Panc1 (cell line): ENCODE measurements at regions not wholly inside any gene's neighbourhood (a gene's known extent, or its start where the extent isn't known, plus 50 kb on each side); places are given as distances from the start of the nearest gene placed in this dataset.
A peak's percentile ranks its signal among the peaks of the same experiment; 100 is the strongest.

Source experiments
- ATAC-seq: fragments of 200-7000 bp; cut with Tn5 transposase; 2 replicates; pipeline ENCODE4 v1.9.1; 2020; ENCODE audit warnings: mild to moderate bottlenecking, moderate library complexity
- BruUV-seq: library from RNA; stranded (reverse); fragments of 400-500 nt; replicated peaks from 2 replicates; lab custom pipeline; 2021; lab: Mats Ljungman, UMichigan
- CTCF ChIA-PET: fragments of 300-600 bp; sonication (Branson Sonifier 250); formaldehyde crosslinking; loops from one replicate; lab custom pipeline; 2022; ENCODE audit warnings: antibody characterized with exemption; lab: Charles Lee
- POLR2A ChIA-PET: fragments of 300-600 bp; sonication (Branson Sonifier 250); formaldehyde crosslinking; loops from one replicate; lab custom pipeline; 2022; ENCODE audit warnings: antibody characterized with exemption; lab: Charles Lee
- DNase-seq: peaks from one replicate; pipeline ENCODE4 v3.0.0-alpha.2; 2010; ENCODE audit warnings: low read depth, low spot score
- H3K27ac ChIP-seq: 2 replicates; pipeline ENCODE4 v1.5.1; 2011; ENCODE audit warnings: mild to moderate bottlenecking, low read length, inconsistent platforms
- H3K27me3 ChIP-seq: fragments of 200-500 bp; sonication (Bioruptor generic); 2 replicates; pipeline ENCODE4 v1.6.0; 2014; ENCODE audit warnings: low read length, inconsistent platforms; ENCODE audit not compliant: control insufficient read depth, insufficient read depth
- H3K36me3 ChIP-seq: fragments of 200-500 bp; sonication (Bioruptor generic); 2 replicates; pipeline ENCODE4 v1.5.1; 2014; ENCODE audit warnings: inconsistent platforms, mild to moderate bottlenecking, low read length, moderate library complexity; ENCODE audit not compliant: control insufficient read depth, insufficient read depth
- H3K4me1 ChIP-seq: 2 replicates; pipeline ENCODE4 v1.5.1; 2011; ENCODE audit warnings: inconsistent platforms, mild to moderate bottlenecking, low read length, moderate library complexity; ENCODE audit not compliant: control insufficient read depth, insufficient read depth
- H3K4me3 ChIP-seq, 2 experiments: 2 replicates each; pipeline ENCODE4 v1.5.1; 2011 to 2012; ENCODE audit warnings: low read depth in 2 of 2, low read length in 2 of 2, mild to moderate bottlenecking in 2 of 2, inconsistent platforms in 1 of 2, moderate library complexity in 1 of 2
- H3K9me3 ChIP-seq: fragments of 200-500 bp; sonication (Bioruptor generic); 2 replicates; pipeline ENCODE4 v1.5.1; 2014; ENCODE audit warnings: low read depth, mild to moderate bottlenecking, inconsistent platforms, low read length, moderate library complexity; ENCODE audit not compliant: control insufficient read depth, insufficient read depth
- POLR2AphosphoS5 ChIP-seq: IDR thresholded peaks from 2 replicates; pipeline ENCODE4 v1.6.1; 2012; ENCODE audit warnings: mild to moderate bottlenecking, low read depth, low read length, moderate library complexity
- SIN3A ChIP-seq: IDR thresholded peaks from 2 replicates; pipeline ENCODE4 v1.6.1; 2012; ENCODE audit warnings: low read depth, mild to moderate bottlenecking, low read length, moderate library complexity, borderline replicate concordance; ENCODE audit not compliant: insufficient read depth
- TCF7L2 ChIP-seq: IDR thresholded peaks from 2 replicates; pipeline ENCODE4 v1.6.1; 2011; ENCODE audit warnings: mild to moderate bottlenecking, low read depth, low read length, inconsistent platforms
- in situ Hi-C: cut with HindIII; loops from 2 replicates; pipeline ENCODE4 v1.10.0; 2016; ENCODE audit warnings: low sequenced_read_pairs, low pct_unique_long_range_greater_than_20kb
- intact Hi-C: fragments of 100-400 bp; cut with micrococcal nuclease; formaldehyde crosslinking; loops from one replicate; pipeline ENCODE4 v1.10.0; 2022; ENCODE audit not compliant: unreplicated experiment
- TF ChIP-seq, protein P1 (sequence below): fragments of 450-650 bp; IDR thresholded peaks from 2 replicates; pipeline ENCODE4 v1.5.1; 2017; ENCODE audit warnings: mild to moderate bottlenecking
- TF ChIP-seq, protein P2 (sequence below), 2 experiments: IDR thresholded peaks; 2 replicates each; pipeline ENCODE4 v1.6.1; 2011 to 2012; ENCODE audit warnings: low read depth in 2 of 2, control low read depth in 1 of 2, low read length in 1 of 2, mild to moderate bottlenecking in 1 of 2, moderate library complexity in 1 of 2; ENCODE audit not compliant: insufficient read depth in 1 of 2

DNA sequence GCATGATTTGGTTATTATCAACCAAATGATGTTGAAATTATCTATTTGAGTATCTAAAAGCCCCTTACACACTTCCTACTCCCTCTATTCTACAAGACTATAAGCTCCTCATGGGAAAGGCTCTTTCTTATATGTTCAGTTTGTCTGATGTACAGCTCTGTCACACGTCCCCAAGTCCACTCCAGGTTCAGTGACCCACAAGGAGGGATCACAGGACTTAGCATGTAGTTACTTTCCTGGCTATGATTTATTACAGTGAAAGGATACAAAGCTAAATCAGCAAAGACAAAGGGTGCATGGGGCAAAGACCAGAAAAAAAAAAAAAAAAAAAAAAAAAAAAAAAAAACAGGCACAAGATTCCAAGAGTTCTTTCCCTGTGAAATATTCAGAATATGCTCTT lies 125.6 kb upstream of the TMEM106B start:
- CTCF ChIA-PET = interaction anchor here (0.6 kb wide), 1 partner anchor 135 kb away, joined by 11 read pairs; no protein-coding TSS in a partner anchor
- POLR2A ChIA-PET = interaction anchor here (0.7 kb wide), 1 partner anchor 229 kb away, joined by 3 read pairs; no protein-coding TSS in a partner anchor
- Histone ChIP-seq H3K27me3 (no peaks in the 10 kb centered on the region), H3K4me3 (no peak overlapping the region), H3K4me1 (no peaks in the 10 kb centered on the region), H3K36me3 (no peaks in the 10 kb centered on the region), H3K9me3 (peaks cover 13% of the 10 kb centered on the region), H3K27ac (no peak overlapping the region)
- in situ Hi-C loops (no loop called here), intact Hi-C loops (no loop called here)
- no TSS peak for BruUV-seq
- DNase-seq (no peak), ATAC-seq (no peak)
- TF ChIP-seq SIN3A (no peak), TCF7L2 (no peak), POLR2AphosphoS5 (no peak)
- TF ChIP-seq, protein P1, sequence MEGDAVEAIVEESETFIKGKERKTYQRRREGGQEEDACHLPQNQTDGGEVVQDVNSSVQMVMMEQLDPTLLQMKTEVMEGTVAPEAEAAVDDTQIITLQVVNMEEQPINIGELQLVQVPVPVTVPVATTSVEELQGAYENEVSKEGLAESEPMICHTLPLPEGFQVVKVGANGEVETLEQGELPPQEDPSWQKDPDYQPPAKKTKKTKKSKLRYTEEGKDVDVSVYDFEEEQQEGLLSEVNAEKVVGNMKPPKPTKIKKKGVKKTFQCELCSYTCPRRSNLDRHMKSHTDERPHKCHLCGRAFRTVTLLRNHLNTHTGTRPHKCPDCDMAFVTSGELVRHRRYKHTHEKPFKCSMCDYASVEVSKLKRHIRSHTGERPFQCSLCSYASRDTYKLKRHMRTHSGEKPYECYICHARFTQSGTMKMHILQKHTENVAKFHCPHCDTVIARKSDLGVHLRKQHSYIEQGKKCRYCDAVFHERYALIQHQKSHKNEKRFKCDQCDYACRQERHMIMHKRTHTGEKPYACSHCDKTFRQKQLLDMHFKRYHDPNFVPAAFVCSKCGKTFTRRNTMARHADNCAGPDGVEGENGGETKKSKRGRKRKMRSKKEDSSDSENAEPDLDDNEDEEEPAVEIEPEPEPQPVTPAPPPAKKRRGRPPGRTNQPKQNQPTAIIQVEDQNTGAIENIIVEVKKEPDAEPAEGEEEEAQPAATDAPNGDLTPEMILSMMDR = no peak
- TF ChIP-seq, protein P2, sequence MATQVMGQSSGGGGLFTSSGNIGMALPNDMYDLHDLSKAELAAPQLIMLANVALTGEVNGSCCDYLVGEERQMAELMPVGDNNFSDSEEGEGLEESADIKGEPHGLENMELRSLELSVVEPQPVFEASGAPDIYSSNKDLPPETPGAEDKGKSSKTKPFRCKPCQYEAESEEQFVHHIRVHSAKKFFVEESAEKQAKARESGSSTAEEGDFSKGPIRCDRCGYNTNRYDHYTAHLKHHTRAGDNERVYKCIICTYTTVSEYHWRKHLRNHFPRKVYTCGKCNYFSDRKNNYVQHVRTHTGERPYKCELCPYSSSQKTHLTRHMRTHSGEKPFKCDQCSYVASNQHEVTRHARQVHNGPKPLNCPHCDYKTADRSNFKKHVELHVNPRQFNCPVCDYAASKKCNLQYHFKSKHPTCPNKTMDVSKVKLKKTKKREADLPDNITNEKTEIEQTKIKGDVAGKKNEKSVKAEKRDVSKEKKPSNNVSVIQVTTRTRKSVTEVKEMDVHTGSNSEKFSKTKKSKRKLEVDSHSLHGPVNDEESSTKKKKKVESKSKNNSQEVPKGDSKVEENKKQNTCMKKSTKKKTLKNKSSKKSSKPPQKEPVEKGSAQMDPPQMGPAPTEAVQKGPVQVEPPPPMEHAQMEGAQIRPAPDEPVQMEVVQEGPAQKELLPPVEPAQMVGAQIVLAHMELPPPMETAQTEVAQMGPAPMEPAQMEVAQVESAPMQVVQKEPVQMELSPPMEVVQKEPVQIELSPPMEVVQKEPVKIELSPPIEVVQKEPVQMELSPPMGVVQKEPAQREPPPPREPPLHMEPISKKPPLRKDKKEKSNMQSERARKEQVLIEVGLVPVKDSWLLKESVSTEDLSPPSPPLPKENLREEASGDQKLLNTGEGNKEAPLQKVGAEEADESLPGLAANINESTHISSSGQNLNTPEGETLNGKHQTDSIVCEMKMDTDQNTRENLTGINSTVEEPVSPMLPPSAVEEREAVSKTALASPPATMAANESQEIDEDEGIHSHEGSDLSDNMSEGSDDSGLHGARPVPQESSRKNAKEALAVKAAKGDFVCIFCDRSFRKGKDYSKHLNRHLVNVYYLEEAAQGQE (IDR thresholded peaks at IDR 0.05; ENCODE audit: insufficient read depth in 1 of 2, low read depth in 2 of 2, low read length in 1 of 2) = no peak

DNA sequence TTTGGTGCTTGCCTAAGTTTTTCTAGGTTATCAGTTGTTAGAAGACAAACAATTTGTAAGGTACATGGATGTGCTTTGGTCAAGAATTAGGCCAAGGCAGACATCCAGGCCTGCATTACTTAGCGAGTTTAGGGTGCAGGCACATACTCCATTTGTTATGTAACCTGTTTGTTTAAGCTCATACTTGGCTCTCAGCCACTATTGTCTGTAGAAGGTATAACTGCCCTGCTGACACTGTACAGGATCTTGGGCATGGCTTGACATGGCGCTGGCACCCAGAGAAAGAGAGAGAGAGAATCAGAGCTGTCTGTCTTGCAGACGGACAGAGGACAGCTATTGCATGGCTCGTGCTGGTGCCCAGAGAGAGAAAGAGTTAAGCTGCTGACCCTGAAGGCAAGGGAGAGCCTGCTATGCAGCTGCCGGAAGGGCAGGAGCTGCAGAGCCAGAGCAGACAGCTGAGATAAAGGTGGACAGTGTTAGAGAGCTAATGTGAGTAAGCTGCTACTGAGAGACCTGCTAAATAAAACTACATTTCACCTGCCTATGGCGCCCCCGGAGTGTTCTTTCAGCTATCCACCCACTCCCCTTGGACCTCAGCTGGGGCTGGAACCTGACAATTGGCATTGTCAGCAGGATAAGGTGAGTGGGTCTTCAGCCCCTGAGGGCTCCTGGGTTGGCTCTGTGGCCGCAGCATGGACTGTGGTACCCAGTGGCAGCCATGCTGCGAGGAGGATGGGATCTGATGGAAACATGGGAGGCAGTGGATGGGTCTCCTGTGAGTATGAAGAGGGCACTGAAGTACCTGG lies 120.9 kb upstream of the TMEM106B start:
- ChIA-PET POLR2A (no interaction called here), CTCF (no interaction called here)
- TF ChIP-seq, protein P2 (IDR thresholded peaks at IDR 0.05; ENCODE audit: insufficient read depth in 1 of 2, low read depth in 2 of 2, low read length in 1 of 2) = no peak
- TF ChIP-seq TCF7L2 = no peak
- no peak for TF ChIP-seq POLR2AphosphoS5
- TF ChIP-seq, protein P1 = no peak
- Histone ChIP-seq H3K27me3 (no peaks in the 10 kb centered on the region), H3K4me3 (no peak overlapping the region), H3K36me3 (no peaks in the 10 kb centered on the region), H3K9me3 (peaks cover 13% of the 10 kb centered on the region), H3K27ac (no peak overlapping the region), H3K4me1 (peaks cover 7% of the 10 kb centered on the region; the same call in 1 of the 2 replicates)
- ATAC-seq (peak; percentile 31; the same call in 1 of the 2 replicates), DNase-seq (no peak)
- in situ Hi-C loops (no loop called here), intact Hi-C loops (no loop called here)
- no TSS peak for BruUV-seq
